Left ventricle myocardium inferior (tissue), 1 donor: ENCODE measurements at regions not wholly inside any gene's neighbourhood (a gene's known extent, or its start where the extent isn't known, plus 50 kb on each side); places are given as distances from the start of the nearest gene placed in this dataset.
"Not testable (repeated sequence)": the region's sequence is repeated elsewhere in the genome, so short reads cannot be mapped to it uniquely, and the experiment has no call there.

Source experiments
- DNase-seq: peaks from one replicate; pipeline ENCODE4 v3.0.0-alpha.2; 2020
- H3K27ac ChIP-seq: fragments of 200-600 bp; replicated peaks from 2 replicates; pipeline ENCODE4 v1.8.0; 2021
- H3K27me3 ChIP-seq: fragments of 200-600 bp; 2 replicates; pipeline ENCODE4 v1.8.0; 2021; ENCODE audit warnings: low read depth
- H3K36me3 ChIP-seq: fragments of 200-600 bp; 2 replicates; pipeline ENCODE4 v1.8.0; 2021
- H3K4me1 ChIP-seq: fragments of 200-600 bp; 2 replicates; pipeline ENCODE4 v1.8.0; 2021
- H3K4me3 ChIP-seq: fragments of 200-600 bp; 2 replicates; pipeline ENCODE4 v1.8.0; 2021; ENCODE audit warnings: mild to moderate bottlenecking, moderate library complexity
- H3K9me3 ChIP-seq: fragments of 200-600 bp; replicated peaks from 2 replicates; pipeline ENCODE4 v1.8.0; 2021
- CTCF ChIP-seq: fragments of 200-600 bp; IDR thresholded peaks from 2 replicates; pipeline ENCODE4 v1.8.0; 2021; ENCODE audit warnings: antibody characterized with exemption, mild to moderate bottlenecking, borderline replicate concordance
- intact Hi-C: fragments of 100-400 bp; cut with micrococcal nuclease; formaldehyde crosslinking; loops from one replicate; pipeline ENCODE4 v1.11.0; 2022
- donor health status: DM: no; HTN: yes; CAD: no; lungs with severe emphysema.

- Histone ChIP-seq H3K4me1 (no peaks in the 10 kb centered on the region), H3K27me3 (peaks cover 8% of the 10 kb centered on the region), H3K9me3 (no peaks in the 10 kb centered on the region), H3K27ac (no peak overlapping the region), H3K4me3 (no peak overlapping the region), H3K36me3 (no peaks in the 10 kb centered on the region)
- DNase-seq: no peak
- intact Hi-C loops: no loop called here
- no peak for TF ChIP-seq CTCF
Observed at GRCh38 chr9:97186493-97186892, 121.0 kb upstream of the CCDC180 start.

GRCh38 chr9:97182532-97182931, 124.9 kb upstream of the CCDC180 start:
- H3K36me3 ChIP-seq, H3K4me3 ChIP-seq, H3K9me3 ChIP-seq, DNase-seq, intact Hi-C loops, H3K27me3 ChIP-seq, H3K27ac ChIP-seq, H3K4me1 ChIP-seq: not testable (repeated sequence)

GRCh38 chr9:97179616-97180015, 127.8 kb upstream of the CCDC180 start:
- Histone ChIP-seq H3K9me3 (no peaks in the 10 kb centered on the region), H3K27me3 (peaks cover 5% of the 10 kb centered on the region), H3K36me3 (no peaks in the 10 kb centered on the region), H3K27ac (no peak overlapping the region), H3K4me3 (no peak overlapping the region), H3K4me1 (peaks cover 10% of the 10 kb centered on the region)
- intact Hi-C loops: no loop called here
- DNase-seq: no peak
- TF ChIP-seq CTCF: no peak

- H3K27ac ChIP-seq: no peak overlapping the region
- no peaks in the 10 kb centered on the region for H3K36me3 ChIP-seq
- no peaks in the 10 kb centered on the region for H3K27me3 ChIP-seq
- H3K9me3 ChIP-seq: peaks cover 4% of the 10 kb centered on the region
- peaks cover 10% of the 10 kb centered on the region for H3K4me1 ChIP-seq
- H3K4me3 ChIP-seq: no peak overlapping the region
- intact Hi-C loops: no loop called here
- no peak for DNase-seq
- TF ChIP-seq CTCF: no peak
Observed at GRCh38 chr9:97176206-97176605, 131.3 kb upstream of the CCDC180 start.

GRCh38 chr9:97168174-97168573, 129.2 kb upstream of the CTSV start:
- H3K27ac ChIP-seq, H3K4me1 ChIP-seq, DNase-seq, H3K4me3 ChIP-seq, H3K9me3 ChIP-seq, intact Hi-C loops, H3K27me3 ChIP-seq, H3K36me3 ChIP-seq: not testable (repeated sequence)

- H3K4me3 ChIP-seq, intact Hi-C loops, H3K4me1 ChIP-seq, H3K36me3 ChIP-seq, DNase-seq, H3K27me3 ChIP-seq, H3K27ac ChIP-seq, H3K9me3 ChIP-seq: not testable (repeated sequence)
Observed at GRCh38 chr9:97166496-97167138, 127.7 kb upstream of the CTSV start.

GRCh38 chr9:97160255-97160654, 121.3 kb upstream of the CTSV start:
- Histone ChIP-seq H3K9me3 (no peaks in the 10 kb centered on the region), H3K4me1 (no peaks in the 10 kb centered on the region), H3K27ac (no peak overlapping the region), H3K27me3 (peaks cover 7% of the 10 kb centered on the region), H3K36me3 (no peaks in the 10 kb centered on the region), H3K4me3 (no peak overlapping the region)
- TF ChIP-seq CTCF: no peak
- intact Hi-C loops: no loop called here
- no peak for DNase-seq

GRCh38 chr9:97158722-97159121, 119.8 kb upstream of the CTSV start:
- H3K27me3 ChIP-seq, H3K4me3 ChIP-seq, DNase-seq, H3K36me3 ChIP-seq, H3K27ac ChIP-seq, H3K9me3 ChIP-seq, H3K4me1 ChIP-seq, intact Hi-C loops: not testable (repeated sequence)

GRCh38 chr9:97155441-97155840, 116.5 kb upstream of the CTSV start:
- H3K27me3 ChIP-seq, H3K4me3 ChIP-seq, H3K36me3 ChIP-seq, H3K27ac ChIP-seq, DNase-seq, H3K9me3 ChIP-seq, intact Hi-C loops, H3K4me1 ChIP-seq: not testable (repeated sequence)
